H1 (cell line): ENCODE measurements at regions not wholly inside any gene's neighbourhood (a gene's known extent, or its start where the extent isn't known, plus 50 kb on each side); places are given as distances from the start of the nearest gene placed in this dataset.

Source experiments
- CTCF ChIA-PET: fragments of 300-600 bp; sonication (Branson Sonifier 250); formaldehyde crosslinking; loops from one replicate; lab custom pipeline; 2021; ENCODE audit not compliant: partially characterized antibody; lab: Charles Lee
- POLR2A ChIA-PET: fragments of 300-600 bp; sonication (Branson Sonifier 250); formaldehyde crosslinking; loops from one replicate; lab custom pipeline; 2021; ENCODE audit warnings: inconsistent platforms; ENCODE audit not compliant: partially characterized antibody; lab: Charles Lee
- DNase-seq, 2 experiments: peaks; one replicate each; pipeline versions ENCODE4 v3.0.0 to v3.0.0-alpha.2; 2010 to 2022; ENCODE audit warnings: low spot score in 2 of 2, low read depth in 1 of 2, mixed read lengths in 1 of 2
- FAIRE-seq: peaks from 2 replicates; lab custom pipeline; 2011; peaks lifted over from hg19 to GRCh38; lab: Jason Lieb, UNC
- H2AFZ ChIP-seq: 2 replicates; pipeline ENCODE4 v1.8.1; 2012; ENCODE audit warnings: low read length, inconsistent platforms
- H2AK5ac ChIP-seq: 2 replicates; pipeline ENCODE4 v1.6.1; 2013; ENCODE audit warnings: low read depth, low read length
- H2BK120ac ChIP-seq: replicated peaks from 2 replicates; pipeline ENCODE3; 2013; ENCODE audit warnings: low read depth, low read length, inconsistent platforms
- H2BK12ac ChIP-seq: 2 replicates; pipeline ENCODE4 v1.6.1; 2013; ENCODE audit warnings: low read depth, low read length
- H2BK15ac ChIP-seq: 2 replicates; pipeline ENCODE4 v1.6.1; 2013; ENCODE audit warnings: low read length
- H2BK20ac ChIP-seq: 2 replicates; pipeline ENCODE4 v1.6.1; 2013; ENCODE audit warnings: low read length
- H2BK5ac ChIP-seq: 2 replicates; pipeline ENCODE4 v1.6.1; 2013; ENCODE audit warnings: low read depth, low read length
- H3K14ac ChIP-seq: 2 replicates; pipeline ENCODE4 v1.6.1; 2013; ENCODE audit warnings: inconsistent platforms; ENCODE audit not compliant: insufficient read length
- H3K18ac ChIP-seq: 2 replicates; pipeline ENCODE4 v1.6.1; 2013; ENCODE audit warnings: low read length; ENCODE audit errors: extremely low read depth
- H3K23ac ChIP-seq: 2 replicates; pipeline ENCODE4 v1.6.1; 2013; ENCODE audit warnings: inconsistent platforms; ENCODE audit not compliant: insufficient read length
- H3K23me2 ChIP-seq: 2 replicates; pipeline ENCODE4 v1.6.1; 2013; ENCODE audit warnings: low read depth, low read length
- H3K27ac ChIP-seq: 2 replicates; pipeline ENCODE4 v1.6.1; 2011; ENCODE audit warnings: low read depth, low read length, inconsistent platforms
- H3K27me3 ChIP-seq, 4 experiments: replicated peaks in 1 of 4; 1 replicate in 1 of 4; 2 replicates in 3 of 4; pipeline versions ENCODE4 v1.6.1 to v1.8.1; 2011 to 2013; ENCODE audit warnings: low read length in 3 of 4, mild to moderate bottlenecking in 3 of 4, inconsistent platforms in 2 of 4, mixed read lengths in 2 of 4, moderate library complexity in 1 of 4; ENCODE audit not compliant: control insufficient read depth in 3 of 4, insufficient read depth in 3 of 4; ENCODE audit errors: extremely low read depth in 1 of 4
- H3K36me3 ChIP-seq, 4 experiments: 2 replicates each; pipeline versions ENCODE4 v1.6.1 to v1.8.1; 2011 to 2013; ENCODE audit warnings: mild to moderate bottlenecking in 4 of 4, low read length in 3 of 4, moderate library complexity in 2 of 4, control low read depth in 1 of 4, inconsistent platforms in 1 of 4; ENCODE audit not compliant: insufficient read depth in 4 of 4, control insufficient read depth in 2 of 4
- H3K4ac ChIP-seq: replicated peaks from 2 replicates; pipeline ENCODE3; 2013; ENCODE audit warnings: low read length, low read depth, mixed read lengths, inconsistent platforms; ENCODE audit not compliant: insufficient read length
- H3K4me1 ChIP-seq, 4 experiments: replicated peaks in 1 of 4; 1 replicate in 1 of 4; 2 replicates in 3 of 4; pipeline versions ENCODE4 v1.6.1 to v1.8.1; 2011 to 2013; ENCODE audit warnings: low read length in 3 of 4, inconsistent platforms in 2 of 4, mixed read lengths in 1 of 4; ENCODE audit not compliant: insufficient read depth in 4 of 4, control insufficient read depth in 3 of 4
- H3K4me2 ChIP-seq, 2 experiments: 2 replicates each; pipeline versions ENCODE4 v1.6.1 to v1.8.1; 2011 to 2013; ENCODE audit warnings: low read depth in 2 of 2, low read length in 2 of 2, control low read depth in 1 of 2, inconsistent platforms in 1 of 2, mild to moderate bottlenecking in 1 of 2; ENCODE audit not compliant: insufficient read depth in 1 of 2
- H3K4me3 ChIP-seq, 4 experiments: fragments of 200-600, 300-600 bp in 1 of 4; sonication (generic), shearing (Covaris generic), sonication (Bioruptor Twin) in 1 of 4; 2 replicates each; pipeline versions ENCODE4 v1.5.1 to v1.8.1; 2011 to 2016; ENCODE audit warnings: low read length in 4 of 4, low read depth in 3 of 4, control low read depth in 2 of 4, inconsistent platforms in 2 of 4, mild to moderate bottlenecking in 2 of 4, mixed read lengths in 1 of 4, moderate library complexity in 1 of 4; ENCODE audit not compliant: insufficient read depth in 2 of 4; ENCODE audit errors: extremely low read depth in 1 of 4
- H3K56ac ChIP-seq: replicated peaks from 2 replicates; pipeline ENCODE3; 2013; ENCODE audit warnings: low read depth, mild to moderate bottlenecking, mixed read lengths, low read length, inconsistent platforms; ENCODE audit not compliant: insufficient read length
- H3K79me1 ChIP-seq: 2 replicates; pipeline ENCODE4 v1.6.1; 2013; ENCODE audit warnings: low read depth, low read length, control low read depth
- H3K79me2 ChIP-seq, 2 experiments: 2 replicates each; pipeline versions ENCODE4 v1.6.1 to v1.8.1; 2012 to 2013; ENCODE audit warnings: low read length in 2 of 2, mild to moderate bottlenecking in 2 of 2, inconsistent platforms in 1 of 2; ENCODE audit not compliant: insufficient read depth in 2 of 2, control insufficient read depth in 1 of 2
- H3K9ac ChIP-seq, 4 experiments: replicated peaks in 1 of 4; 1 replicate in 1 of 4; 2 replicates in 3 of 4; pipeline versions ENCODE4 v1.6.1 to v1.8.1; 2011 to 2013; ENCODE audit warnings: low read depth in 3 of 4, low read length in 3 of 4, control low read depth in 2 of 4, mild to moderate bottlenecking in 2 of 4, moderate library complexity in 2 of 4, inconsistent platforms in 1 of 4; ENCODE audit errors: extremely low read depth in 1 of 4
- H3K9me3 ChIP-seq, 2 experiments: 2 replicates each; pipeline versions ENCODE4 v1.6.1 to v1.8.1; 2012 to 2013; ENCODE audit warnings: mild to moderate bottlenecking in 2 of 2, moderate library complexity in 2 of 2, control low read depth in 1 of 2, inconsistent platforms in 1 of 2, low read depth in 1 of 2, low read length in 1 of 2, mixed read lengths in 1 of 2; ENCODE audit not compliant: insufficient read depth in 2 of 2
- H4K20me1 ChIP-seq, 2 experiments: replicated peaks in 1 of 2; 2 replicates each; pipeline versions ENCODE3 to v1.8.1; 2011 to 2013; ENCODE audit warnings: inconsistent platforms in 2 of 2, low read length in 2 of 2, mild to moderate bottlenecking in 1 of 2; ENCODE audit not compliant: insufficient read depth in 2 of 2, control insufficient read depth in 1 of 2
- H4K5ac ChIP-seq: 2 replicates; pipeline ENCODE4 v1.6.1; 2013; ENCODE audit warnings: low read length, low read depth, mixed read lengths, inconsistent platforms; ENCODE audit not compliant: insufficient read length
- H4K8ac ChIP-seq: 2 replicates; pipeline ENCODE4 v1.8.0; 2013; ENCODE audit warnings: mild to moderate bottlenecking, moderate library complexity, low read length, inconsistent platforms; ENCODE audit not compliant: insufficient read depth; ENCODE audit errors: extremely low read depth
- H4K91ac ChIP-seq: replicated peaks from 2 replicates; pipeline ENCODE3; 2013; ENCODE audit warnings: low read length, mixed read lengths, inconsistent platforms; ENCODE audit not compliant: insufficient read length
- JUN ChIP-seq: IDR thresholded peaks from 2 replicates; pipeline ENCODE4 v1.6.1; 2011; ENCODE audit warnings: low read depth, mild to moderate bottlenecking, improper control_type of control experiment, low read length
- WGBS, 2 experiments: shearing (Covaris generic) in 1 of 2; methylation state at CpG; one replicate each; pipeline versions ENCODE4 v1.1.6 to v1.1.7; 2013 to 2015; ENCODE audit warnings: low lambda C conversion rate in 2 of 2, mixed read lengths in 2 of 2, inconsistent platforms in 1 of 2, low coverage in 1 of 2, missing lambda C conversion rate in 1 of 2; ENCODE audit not compliant: insufficient replicate concordance in 2 of 2, insufficient coverage in 1 of 2, insufficient read length in 1 of 2; ENCODE audit errors: extremely low coverage in 1 of 2, missing lambda C conversion rate in 1 of 2; 5-methylcytosine and 5-hydroxymethylcytosine counted together

DNA sequence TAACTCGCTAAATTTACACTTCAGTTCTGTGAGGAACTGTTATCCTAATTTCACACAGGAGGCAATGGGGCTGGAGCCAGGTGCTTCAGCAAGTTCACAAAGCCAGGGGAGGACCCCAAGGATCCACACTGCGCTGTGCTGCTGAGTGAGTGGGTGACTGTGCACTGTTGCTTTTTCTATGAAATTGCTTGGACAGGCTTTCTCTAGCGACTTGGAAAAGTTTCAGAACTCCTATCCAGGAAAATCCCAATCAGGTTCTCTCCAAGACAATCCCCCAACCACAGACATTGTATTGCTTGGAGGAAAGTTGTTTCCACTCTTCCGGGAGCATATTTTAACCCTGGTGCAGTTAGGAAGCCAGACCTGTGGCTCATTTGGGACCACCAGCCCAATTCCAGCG is 175.9 kb upstream of the CST7 start:
- H3K4me3 ChIP-seq = no peak overlapping the region
- no peaks in the 10 kb centered on the region for H3K79me2 ChIP-seq
- H3K9me3 ChIP-seq = no peaks in the 10 kb centered on the region
- H2AK5ac ChIP-seq = no peak overlapping the region
- 91% methylated on average over 5 of the region's 5 CpGs; no CpG with 5 or more reads in 1 of the 2 experiments for WGBS, 2 experiments
- H2BK12ac ChIP-seq = no peak overlapping the region
- no peak overlapping the region for H3K27ac ChIP-seq
- DNase-seq (no peak), FAIRE-seq (no peak)
- no peaks in the 10 kb centered on the region; the same call in 1 of the 2 replicates for H3K23me2 ChIP-seq
- H2BK120ac ChIP-seq = no peak overlapping the region
- H3K4me2 ChIP-seq = no peak overlapping the region
- H3K23ac ChIP-seq = no peak overlapping the region
- no peak overlapping the region for H4K91ac ChIP-seq
- H3K18ac ChIP-seq = no peak overlapping the region
- no peaks in the 10 kb centered on the region for H4K20me1 ChIP-seq
- no peaks in the 10 kb centered on the region for H3K36me3 ChIP-seq
- H4K8ac ChIP-seq = no peak overlapping the region
- no peak overlapping the region for H2BK20ac ChIP-seq
- H3K9ac ChIP-seq = no peak overlapping the region
- CTCF ChIA-PET = no interaction called here
- H3K14ac ChIP-seq = no peak overlapping the region
- no peak overlapping the region for H2BK15ac ChIP-seq
- no peak overlapping the region for H4K5ac ChIP-seq
- TF ChIP-seq JUN = no peak
- no peaks in the 10 kb centered on the region for H3K27me3 ChIP-seq
- no peaks in the 10 kb centered on the region for H3K4me1 ChIP-seq
- H3K56ac ChIP-seq = no peak overlapping the region
- H3K79me1 ChIP-seq = no peaks in the 10 kb centered on the region
- H2BK5ac ChIP-seq = no peak overlapping the region
- H3K4ac ChIP-seq = no peak overlapping the region
- POLR2A ChIA-PET = no interaction called here
- no peak overlapping the region for H2AFZ ChIP-seq
